GM18511 (cell line): ENCODE measurements at regions not wholly inside any gene's neighbourhood (a gene's known extent, or its start where the extent isn't known, plus 50 kb on each side); places are given as distances from the start of the nearest gene placed in this dataset.

Experiments used
- ATAC-seq: cut with Tn5 transposase; IDR thresholded peaks from one replicate; pipeline ENCODE4 v1.9.1; 2021; ENCODE audit warnings: mild to moderate bottlenecking, moderate library complexity; ENCODE audit not compliant: unreplicated experiment

GRCh38 chr13:40026741-40027140, 371.3 kb downstream of the COG6 start:
- ATAC-seq = peak; percentile 45

- ATAC-seq = no peak
Measured at GRCh38 chr13:40028446-40028845, 373.0 kb downstream of the COG6 start.

GRCh38 chr13:40031031-40031430, 375.6 kb downstream of the COG6 start:
- ATAC-seq = no peak

- ATAC-seq = no peak
Measured at GRCh38 chr13:40039061-40039460, 383.6 kb downstream of the COG6 start.

- ATAC-seq = no peak
Measured at GRCh38 chr13:40042991-40043390, 387.5 kb downstream of the COG6 start.

GRCh38 chr13:40043764-40044163, 388.3 kb downstream of the COG6 start:
- ATAC-seq = no peak

GRCh38 chr13:40047322-40047771, 391.9 kb downstream of the COG6 start:
- ATAC-seq = peak; percentile 93

- no peak for ATAC-seq
Measured at GRCh38 chr13:40048551-40048950, 393.1 kb downstream of the COG6 start.

GRCh38 chr13:40052954-40053353, 397.5 kb downstream of the COG6 start:
- no peak for ATAC-seq

- ATAC-seq = no peak
Measured at GRCh38 chr13:40053401-40053800, 397.9 kb downstream of the COG6 start.

GRCh38 chr13:40054422-40054821, 399.0 kb downstream of the COG6 start:
- ATAC-seq = peak; percentile 72

GRCh38 chr13:40056898-40057619, 401.6 kb downstream of the COG6 start:
- no peak for ATAC-seq

- peak; percentile 33 for ATAC-seq
Measured at GRCh38 chr13:40058757-40059236, 403.3 kb downstream of the COG6 start.

- ATAC-seq = peak; percentile 48
Measured at GRCh38 chr13:40059540-40060232, 404.2 kb downstream of the COG6 start.

GRCh38 chr13:40060296-40061007, 405.0 kb downstream of the COG6 start:
- peak; percentile 81 for ATAC-seq

GRCh38 chr13:40061466-40062450, 406.3 kb downstream of the COG6 start:
- no peak for ATAC-seq

GRCh38 chr13:40063278-40063698, 407.8 kb downstream of the COG6 start:
- ATAC-seq = no peak

GRCh38 chr13:40063703-40064102, 408.2 kb downstream of the COG6 start:
- no peak for ATAC-seq

- no peak for ATAC-seq
Measured at GRCh38 chr13:40064154-40065097, 409.0 kb downstream of the COG6 start.
